DND-41 (cell line): ENCODE measurements at regions not wholly inside any gene's neighbourhood (a gene's known extent, or its start where the extent isn't known, plus 50 kb on each side); places are given as distances from the start of the nearest gene placed in this dataset.

Experiments used
- ATAC-seq: fragments of 200-7000 bp; cut with Tn5 transposase; 3 replicates; pipeline ENCODE4 v1.9.1; 2021; ENCODE audit warnings: low read depth; ENCODE audit not compliant: insufficient read depth
- DNase-seq: peaks from one replicate; pipeline ENCODE4 v3.0.0-alpha.2; 2020
- H2AFZ ChIP-seq: 2 replicates; pipeline ENCODE4 v1.6.0; 2012; ENCODE audit warnings: low read depth, low read length
- H3K27ac ChIP-seq: 2 replicates; pipeline ENCODE4 v1.5.1; 2012; ENCODE audit warnings: low read length, inconsistent platforms
- H3K27me3 ChIP-seq: fragments of 200-600 bp; sonication (generic); 2 replicates; pipeline ENCODE4 v1.6.0; 2012; ENCODE audit warnings: low read length, mild to moderate bottlenecking, inconsistent platforms; ENCODE audit not compliant: insufficient read depth, poor library complexity
- H3K36me3 ChIP-seq: 2 replicates; pipeline ENCODE4 v1.5.1; 2012; ENCODE audit warnings: low read length, inconsistent platforms; ENCODE audit not compliant: insufficient read depth
- H3K4me1 ChIP-seq: 2 replicates; pipeline ENCODE4 v1.5.1; 2012; ENCODE audit warnings: mild to moderate bottlenecking, low read length; ENCODE audit not compliant: insufficient read depth
- H3K4me2 ChIP-seq: 2 replicates; pipeline ENCODE4 v1.6.0; 2012; ENCODE audit warnings: mild to moderate bottlenecking, moderate library complexity, low read length, inconsistent platforms; ENCODE audit not compliant: insufficient read depth
- H3K4me3 ChIP-seq, 2 experiments: fragments of 200-600 bp in 1 of 2; shearing (Covaris generic) in 1 of 2; 2 replicates each; pipeline ENCODE4 v1.5.1; 2012 to 2016; ENCODE audit warnings: inconsistent platforms in 2 of 2, low read length in 2 of 2, mild to moderate bottlenecking in 2 of 2, low read depth in 1 of 2, moderate library complexity in 1 of 2
- H3K79me2 ChIP-seq: 2 replicates; pipeline ENCODE4 v1.6.0; 2012; ENCODE audit warnings: low read length, inconsistent platforms; ENCODE audit not compliant: insufficient read depth
- H3K9ac ChIP-seq: 2 replicates; pipeline ENCODE4 v1.6.0; 2012; ENCODE audit warnings: low read depth, mild to moderate bottlenecking, inconsistent platforms, low read length, moderate library complexity
- H3K9me3 ChIP-seq: 2 replicates; pipeline ENCODE4 v1.5.1; 2012; ENCODE audit warnings: low read length, moderate library complexity, mild to moderate bottlenecking, inconsistent platforms; ENCODE audit not compliant: insufficient read depth, severe bottlenecking
- H4K20me1 ChIP-seq: 2 replicates; pipeline ENCODE4 v1.6.0; 2012; ENCODE audit warnings: low read length; ENCODE audit not compliant: insufficient read depth
- EZH2 ChIP-seq: IDR thresholded peaks from 3 replicates; pipeline ENCODE4 v1.6.1; 2012; ENCODE audit warnings: borderline replicate concordance, low read depth, mild to moderate bottlenecking, moderate library complexity, low read length, inconsistent platforms; ENCODE audit not compliant: severe bottlenecking
- TF ChIP-seq, protein P1 (sequence below): IDR thresholded peaks from 2 replicates; pipeline ENCODE4 v1.5.1; 2012; ENCODE audit warnings: borderline replicate concordance, low read length, moderate library complexity, mild to moderate bottlenecking; ENCODE audit not compliant: poor library complexity, severe bottlenecking; ENCODE audit errors: extremely low read depth

DNA sequence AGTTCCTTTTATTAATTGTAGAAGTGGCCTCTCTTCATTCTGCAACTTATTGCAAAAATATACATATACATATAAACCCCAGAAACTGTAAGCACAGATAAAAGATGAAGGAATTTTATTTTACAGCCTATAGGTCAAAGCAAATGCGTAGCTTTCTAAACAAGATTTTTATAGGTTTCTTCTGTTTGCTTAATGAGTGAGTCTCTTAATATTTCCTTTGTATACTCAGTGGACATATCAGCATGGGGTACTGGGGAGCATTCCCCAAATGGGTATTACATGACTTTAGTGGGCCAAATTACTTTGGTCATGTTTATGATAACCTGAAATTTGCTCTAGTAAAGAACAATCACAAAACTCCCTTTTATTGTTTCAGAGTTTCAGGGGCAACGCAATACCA, 1698.6 kb upstream of the IGFBP7 start:
- Histone ChIP-seq H3K9me3 (no peaks in the 10 kb centered on the region), H3K27ac (no peak overlapping the region), H3K79me2 (no peaks in the 10 kb centered on the region), H3K4me3 (no peak overlapping the region), H3K36me3 (no peaks in the 10 kb centered on the region), H3K4me1 (no peaks in the 10 kb centered on the region), H3K9ac (no peak overlapping the region), H2AFZ (no peak overlapping the region), H3K4me2 (no peak overlapping the region), H4K20me1 (no peaks in the 10 kb centered on the region), H3K27me3 (no peaks in the 10 kb centered on the region)
- TF ChIP-seq, protein P1, sequence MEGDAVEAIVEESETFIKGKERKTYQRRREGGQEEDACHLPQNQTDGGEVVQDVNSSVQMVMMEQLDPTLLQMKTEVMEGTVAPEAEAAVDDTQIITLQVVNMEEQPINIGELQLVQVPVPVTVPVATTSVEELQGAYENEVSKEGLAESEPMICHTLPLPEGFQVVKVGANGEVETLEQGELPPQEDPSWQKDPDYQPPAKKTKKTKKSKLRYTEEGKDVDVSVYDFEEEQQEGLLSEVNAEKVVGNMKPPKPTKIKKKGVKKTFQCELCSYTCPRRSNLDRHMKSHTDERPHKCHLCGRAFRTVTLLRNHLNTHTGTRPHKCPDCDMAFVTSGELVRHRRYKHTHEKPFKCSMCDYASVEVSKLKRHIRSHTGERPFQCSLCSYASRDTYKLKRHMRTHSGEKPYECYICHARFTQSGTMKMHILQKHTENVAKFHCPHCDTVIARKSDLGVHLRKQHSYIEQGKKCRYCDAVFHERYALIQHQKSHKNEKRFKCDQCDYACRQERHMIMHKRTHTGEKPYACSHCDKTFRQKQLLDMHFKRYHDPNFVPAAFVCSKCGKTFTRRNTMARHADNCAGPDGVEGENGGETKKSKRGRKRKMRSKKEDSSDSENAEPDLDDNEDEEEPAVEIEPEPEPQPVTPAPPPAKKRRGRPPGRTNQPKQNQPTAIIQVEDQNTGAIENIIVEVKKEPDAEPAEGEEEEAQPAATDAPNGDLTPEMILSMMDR = no peak
- no peak for TF ChIP-seq EZH2
- no peak for ATAC-seq
- no peak for DNase-seq

DNA sequence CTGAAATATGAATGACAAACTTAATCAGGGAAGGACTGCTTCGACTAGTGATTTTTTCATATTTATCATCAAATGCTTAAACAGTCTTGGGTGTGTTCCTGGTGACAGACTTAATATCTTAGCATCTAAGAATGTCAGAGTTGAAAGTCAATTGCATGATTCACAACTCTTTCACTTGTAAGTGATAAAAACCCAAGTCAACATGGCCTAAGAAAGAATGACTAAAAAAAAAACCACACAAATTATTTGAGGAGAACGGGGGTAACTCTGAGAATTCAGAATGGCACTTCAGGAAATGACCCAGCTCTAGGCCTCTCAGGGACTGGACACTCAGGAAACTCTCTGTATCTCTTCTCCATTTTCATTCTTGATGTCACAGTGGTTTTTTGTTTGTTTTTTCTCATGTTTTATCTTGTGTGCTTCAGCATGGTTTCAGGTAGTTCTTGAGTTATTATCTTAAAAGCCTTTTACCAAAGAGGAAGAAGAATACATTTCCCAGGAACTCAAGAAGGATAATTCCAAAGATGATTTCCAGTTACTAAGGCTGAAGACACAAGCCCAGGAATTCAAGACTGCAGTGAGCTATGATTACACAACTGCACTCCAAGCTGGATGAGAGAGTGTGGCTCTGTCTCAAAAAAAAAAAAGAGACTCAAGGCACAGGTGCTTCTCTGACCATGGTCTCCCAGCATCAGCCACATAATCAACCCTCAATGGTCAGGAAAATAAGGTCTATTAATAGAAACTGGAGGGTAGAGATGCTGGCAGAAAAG, 1697.8 kb upstream of the IGFBP7 start:
- Histone ChIP-seq H3K79me2 (no peaks in the 10 kb centered on the region), H4K20me1 (no peaks in the 10 kb centered on the region), H3K9ac (no peak overlapping the region), H3K4me3 (no peak overlapping the region), H3K9me3 (no peaks in the 10 kb centered on the region), H3K36me3 (no peaks in the 10 kb centered on the region), H3K4me1 (no peaks in the 10 kb centered on the region), H2AFZ (no peak overlapping the region), H3K4me2 (no peak overlapping the region), H3K27me3 (no peaks in the 10 kb centered on the region), H3K27ac (no peak overlapping the region)
- TF ChIP-seq EZH2 = no peak
- TF ChIP-seq, protein P1 = no peak
- DNase-seq (no peak), ATAC-seq (no peak)

DNA sequence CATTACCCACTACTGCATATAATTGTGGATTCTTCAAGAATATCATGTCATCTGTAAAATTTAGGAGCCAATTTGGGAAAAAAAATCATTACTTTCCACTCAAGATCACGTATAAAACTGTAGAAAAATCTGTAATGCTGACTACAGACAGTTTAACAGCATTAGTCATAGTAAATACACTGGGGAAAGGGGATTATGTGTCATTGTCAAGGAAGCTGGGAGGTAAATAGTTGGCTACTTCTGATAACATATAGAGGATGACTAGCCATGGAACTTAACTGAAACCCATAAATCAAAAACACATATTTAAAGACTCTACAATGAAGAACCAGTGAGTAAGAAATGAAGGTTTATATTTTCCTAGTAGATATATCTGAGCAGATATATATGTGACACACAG, 1666.4 kb upstream of the IGFBP7 start:
- no peak for TF ChIP-seq EZH2
- TF ChIP-seq, protein P1 = no peak
- Histone ChIP-seq H3K36me3 (no peaks in the 10 kb centered on the region), H3K4me1 (no peaks in the 10 kb centered on the region), H3K4me2 (no peak overlapping the region), H4K20me1 (no peaks in the 10 kb centered on the region), H3K27ac (no peak overlapping the region), H3K4me3 (no peak overlapping the region), H3K79me2 (no peaks in the 10 kb centered on the region), H3K9ac (no peak overlapping the region), H2AFZ (no peak overlapping the region), H3K9me3 (no peaks in the 10 kb centered on the region), H3K27me3 (no peaks in the 10 kb centered on the region)
- DNase-seq = no peak
- no peak for ATAC-seq

DNA sequence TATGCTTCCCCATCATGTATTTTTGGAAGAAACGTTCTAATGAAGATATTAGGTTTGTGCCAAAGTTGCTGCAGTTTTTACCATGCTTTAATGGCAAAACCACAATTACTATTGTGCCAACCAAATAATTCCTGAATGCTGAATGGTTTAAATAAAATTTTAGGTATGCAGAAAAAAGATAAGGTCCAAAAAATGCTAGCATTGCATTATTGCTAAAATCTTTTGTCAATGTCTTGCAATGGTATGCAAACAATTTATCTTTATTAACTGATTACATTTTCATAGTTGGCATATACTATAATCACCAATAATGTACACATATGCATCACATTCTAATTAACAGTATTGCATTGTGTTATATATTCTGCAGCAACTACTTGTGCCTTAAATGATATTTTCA, 1657.4 kb upstream of the IGFBP7 start:
- no peak overlapping the region for H2AFZ ChIP-seq
- no peaks in the 10 kb centered on the region for H3K36me3 ChIP-seq
- H3K9me3 ChIP-seq = no peaks in the 10 kb centered on the region
- DNase-seq (no peak), ATAC-seq (no peak)
- TF ChIP-seq, protein P1 = no peak
- TF ChIP-seq EZH2 = no peak
- H3K4me2 ChIP-seq = no peak overlapping the region
- H3K79me2 ChIP-seq = no peaks in the 10 kb centered on the region
- H4K20me1 ChIP-seq = no peaks in the 10 kb centered on the region
- no peak overlapping the region for H3K9ac ChIP-seq
- no peaks in the 10 kb centered on the region for H3K27me3 ChIP-seq
- H3K4me3 ChIP-seq = no peak overlapping the region
- H3K27ac ChIP-seq = no peak overlapping the region
- H3K4me1 ChIP-seq = no peaks in the 10 kb centered on the region
